ENCODE measurements at regions not wholly inside any gene's neighbourhood (a gene's known extent, or its start where the extent isn't known, plus 50 kb on each side); places are given as distances from the start of the nearest gene placed in this dataset.

- no peaks in the 10 kb centered on the region for H3K4me1 ChIP-seq
- no peak overlapping the region for H3K4me3 ChIP-seq
- intact Hi-C loops (cut with DNase I; ENCODE audit: low total_unique reads) = no loop called here
- DNase-seq = no peak
- H3K27me3 ChIP-seq (replicated peaks in 1 of 7) = no peaks in the 10 kb centered on the region
- H3K9me3 ChIP-seq = no peaks in the 10 kb centered on the region
- H3K27ac ChIP-seq = no peak overlapping the region
- no peaks in the 10 kb centered on the region for H3K36me3 ChIP-seq
- TF ChIP-seq POLR2AphosphoS5 (IDR thresholded peaks at IDR 0.05) = no peak
- TF ChIP-seq CTCF (IDR thresholded peaks at IDR 0.05 in 8 of 11, conservative IDR thresholded peaks at IDR 0.05 in 3 of 11) = no peak
- TF ChIP-seq POLR2A (IDR thresholded peaks at IDR 0.05) = no peak
Measured at GRCh38 chrX:95063554-95063953, 1389.5 kb downstream of the FAM133A start.

DNA sequence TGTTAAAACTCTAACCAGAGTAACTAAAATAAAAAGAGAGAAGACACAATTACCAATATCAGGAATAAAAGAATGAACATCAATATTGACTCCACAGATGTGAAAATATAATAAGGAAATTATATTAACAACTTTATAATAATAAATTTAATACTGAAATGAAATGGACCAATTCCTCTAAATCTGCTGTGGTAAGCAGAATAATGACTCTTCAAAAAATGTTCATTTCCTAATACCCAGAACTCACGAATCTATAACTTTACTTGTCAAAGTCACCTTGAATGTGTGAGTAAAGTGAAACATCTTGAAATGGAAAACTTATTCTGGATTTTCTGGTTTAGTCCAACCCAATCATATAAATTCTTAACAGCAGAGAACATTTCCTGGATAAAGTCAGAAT lies 1391.1 kb downstream of the FAM133A start:
- H3K27ac ChIP-seq = no peak overlapping the region
- H3K4me1 ChIP-seq = no peaks in the 10 kb centered on the region
- no peak for TF ChIP-seq POLR2A (IDR thresholded peaks at IDR 0.05)
- TF ChIP-seq CTCF (IDR thresholded peaks at IDR 0.05 in 8 of 11, conservative IDR thresholded peaks at IDR 0.05 in 3 of 11) = no peak
- no peak for TF ChIP-seq POLR2AphosphoS5 (IDR thresholded peaks at IDR 0.05)
- H3K4me3 ChIP-seq = no peak overlapping the region
- 32 to 55% (median 52%) methylated on average over 1 of the region's 1 CpG for WGBS, 5 donors
- H3K9me3 ChIP-seq = no peaks in the 10 kb centered on the region
- H3K27me3 ChIP-seq (replicated peaks in 1 of 7) = no peaks in the 10 kb centered on the region
- intact Hi-C loops (cut with DNase I; ENCODE audit: low total_unique reads) = no loop called here
- H3K36me3 ChIP-seq = no peaks in the 10 kb centered on the region
- DNase-seq = no peak

- Histone ChIP-seq H3K27me3 (replicated peaks in 1 of 7) (no peaks in the 10 kb centered on the region), H3K4me1 (no peaks in the 10 kb centered on the region), H3K27ac (no peak overlapping the region), H3K36me3 (no peaks in the 10 kb centered on the region), H3K4me3 (no peak overlapping the region), H3K9me3 (no peaks in the 10 kb centered on the region)
- WGBS, 5 donors = 74 to 100% (median 83%) methylated on average over 1 of the region's 1 CpG
- TF ChIP-seq POLR2AphosphoS5 (IDR thresholded peaks at IDR 0.05) (no peak), POLR2A (IDR thresholded peaks at IDR 0.05) (no peak), CTCF (IDR thresholded peaks at IDR 0.05 in 8 of 11, conservative IDR thresholded peaks at IDR 0.05 in 3 of 11) (no peak)
- DNase-seq = no peak
- intact Hi-C loops (cut with DNase I; ENCODE audit: low total_unique reads) = no loop called here
Measured at GRCh38 chrX:95071052-95071451, 1397.0 kb downstream of the FAM133A start.

DNA sequence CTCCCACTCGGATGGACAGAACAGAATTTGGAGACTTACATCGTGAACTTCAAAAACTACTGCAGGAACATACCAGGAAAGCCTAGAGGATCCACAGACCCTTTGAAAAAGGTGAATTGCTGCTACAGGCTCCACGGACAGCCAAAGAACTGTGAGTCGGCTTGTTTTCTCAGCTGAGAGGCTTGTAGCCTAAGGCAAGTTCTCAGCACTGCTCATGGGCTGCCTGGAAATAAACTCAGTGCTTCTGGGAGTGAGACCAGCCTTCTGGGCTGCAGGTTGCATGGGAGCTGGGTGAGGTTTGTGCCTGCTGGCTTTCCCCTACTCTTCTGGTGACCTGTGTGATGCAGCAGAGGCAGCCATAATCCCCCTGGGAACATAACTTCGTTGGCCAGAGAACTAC lies 1397.6 kb downstream of the FAM133A start:
- intact Hi-C loops (cut with DNase I; ENCODE audit: low total_unique reads) = no loop called here
- WGBS, 5 donors = 68 to 78% (median 75%) methylated on average over 4 to 5 of the region's 5 CpGs

More for the DNA sequence above, 1397.6 kb downstream of the FAM133A start:
- Histone ChIP-seq H3K27ac (no peak overlapping the region), H3K4me1 (no peaks in the 10 kb centered on the region), H3K9me3 (no peaks in the 10 kb centered on the region), H3K27me3 (replicated peaks in 1 of 7) (peaks cover 0 to 4% (median 0%) of the 10 kb centered on the region in 7 donors), H3K4me3 (no peak overlapping the region), H3K36me3 (no peaks in the 10 kb centered on the region)
- TF ChIP-seq CTCF (IDR thresholded peaks at IDR 0.05 in 8 of 11, conservative IDR thresholded peaks at IDR 0.05 in 3 of 11) = no peak
- TF ChIP-seq POLR2A (IDR thresholded peaks at IDR 0.05) = no peak
- no peak for TF ChIP-seq POLR2AphosphoS5 (IDR thresholded peaks at IDR 0.05)
- DNase-seq = no peak
